T-helper 1 cell treated with Interleukin-12 subunit alpha and Interleukin-12 subunit beta and Interleukin-4 antibody, amounts not matched to agents 30 ng/mL and 1 ng/mL, for 36 hours (primary cell): ENCODE measurements at regions not wholly inside any gene's neighbourhood (a gene's known extent, or its start where the extent isn't known, plus 50 kb on each side); places are given as distances from the start of the nearest gene placed in this dataset.

Experiments
- intact Hi-C: fragments of 100-400 bp; cut with micrococcal nuclease; formaldehyde crosslinking; loops from one replicate; pipeline ENCODE4 v1.15.1; 2024

DNA sequence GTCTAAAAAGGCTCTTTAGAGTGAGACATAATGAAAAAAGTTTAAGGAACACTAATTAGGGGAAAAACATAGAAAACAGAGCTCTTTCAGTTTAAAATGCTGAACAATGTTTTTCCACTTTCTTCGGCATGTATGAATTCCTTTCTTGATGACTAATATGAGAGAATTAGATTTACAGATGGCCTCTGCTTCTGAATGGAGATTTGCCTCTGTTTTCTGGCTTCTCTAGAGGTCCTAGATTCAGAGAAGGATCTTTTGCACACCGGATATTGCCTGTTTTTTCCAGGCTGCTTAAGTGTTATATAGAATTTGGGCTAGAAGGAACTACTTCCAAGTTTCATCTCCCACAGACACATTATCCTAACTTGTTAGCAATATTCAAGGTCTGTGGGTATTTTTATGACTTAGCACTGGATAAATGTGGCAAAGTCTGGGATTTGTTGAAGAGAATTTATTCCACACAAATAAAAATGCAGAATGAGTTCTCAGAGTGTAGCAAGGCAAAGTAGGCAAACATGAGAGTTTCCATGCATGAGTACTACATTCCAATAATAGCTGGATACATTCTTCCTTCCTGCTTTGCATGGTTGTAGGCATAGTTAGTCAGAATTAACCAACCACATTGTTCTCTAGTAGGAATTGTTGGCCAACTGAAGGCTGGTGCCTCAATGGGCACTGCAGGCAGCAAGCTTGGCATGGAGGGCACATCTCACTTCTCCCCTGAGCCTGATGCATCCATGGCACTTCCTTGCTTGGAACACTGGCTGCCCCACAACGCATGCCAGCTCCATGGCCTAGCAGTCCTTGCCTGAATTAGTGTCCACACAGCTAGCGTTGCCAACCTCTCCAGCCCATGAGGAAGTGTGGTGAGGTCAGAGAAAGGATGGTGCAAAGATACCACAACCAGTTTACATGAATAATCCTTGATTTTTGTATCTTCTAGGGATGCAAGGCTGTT lies 224.2 kb downstream of the CLIC5 start:
- intact Hi-C loops: no loop called here

DNA sequence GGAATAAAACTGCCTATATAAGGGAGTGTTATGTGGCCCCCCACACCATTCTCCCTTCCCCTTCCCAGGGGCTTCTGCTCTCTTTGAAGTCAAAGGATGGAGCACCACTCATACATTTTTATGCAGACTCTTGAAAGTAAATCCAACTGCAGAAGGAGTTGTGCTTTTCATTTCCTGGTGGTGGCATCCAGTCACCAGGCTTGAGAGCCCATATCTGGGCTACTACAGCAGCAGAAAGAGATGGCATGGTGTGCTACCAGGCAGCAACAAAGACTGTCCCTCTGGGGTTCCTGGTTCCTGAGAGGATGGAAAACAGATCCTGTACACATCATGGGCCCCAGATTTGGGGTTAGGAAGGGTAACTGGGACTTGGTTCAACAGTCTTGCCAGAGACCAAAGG lies 226.4 kb downstream of the CLIC5 start:
- intact Hi-C loops: no loop called here

DNA sequence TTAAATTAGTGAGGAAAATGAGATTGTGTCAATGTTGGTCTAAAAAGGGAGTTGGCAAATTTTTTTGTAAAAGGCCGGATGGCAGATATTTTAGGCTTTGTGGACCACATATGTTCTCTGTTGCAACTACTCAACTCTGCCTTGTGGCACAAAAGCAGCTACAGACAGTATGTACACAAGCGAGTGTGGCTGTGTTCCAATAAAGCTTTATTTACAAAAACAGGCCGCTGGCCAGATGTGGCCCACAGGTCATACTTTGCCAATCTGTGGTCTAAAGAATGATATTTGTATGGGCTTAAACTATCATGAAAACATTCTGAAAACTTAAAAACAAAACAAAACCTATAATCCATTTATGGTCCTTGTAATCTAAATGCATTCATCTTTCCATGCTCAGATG lies 228.3 kb downstream of the CLIC5 start:
- intact Hi-C loops: no loop called here

DNA sequence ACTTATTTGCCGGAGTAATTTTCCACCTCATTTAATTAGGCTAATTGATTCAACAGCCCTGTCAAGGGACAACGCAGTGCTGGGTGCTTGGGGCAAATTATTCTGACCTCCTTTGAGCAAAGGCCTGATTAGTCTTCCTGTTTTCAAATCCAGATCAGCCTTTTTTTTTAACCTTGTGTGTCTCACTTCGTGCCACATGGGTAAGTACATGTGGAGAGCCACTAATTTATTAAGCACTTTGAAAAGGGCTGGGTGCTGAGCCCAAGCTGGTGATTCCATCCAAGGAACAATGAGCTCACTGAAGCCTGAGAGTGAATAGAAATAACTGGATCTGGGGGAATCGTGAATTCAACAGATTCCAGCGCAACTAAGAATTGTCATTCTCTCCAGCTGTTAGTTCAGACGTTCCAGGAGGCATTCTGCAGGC lies 229.3 kb downstream of the CLIC5 start:
- intact Hi-C loops: no loop called here

DNA sequence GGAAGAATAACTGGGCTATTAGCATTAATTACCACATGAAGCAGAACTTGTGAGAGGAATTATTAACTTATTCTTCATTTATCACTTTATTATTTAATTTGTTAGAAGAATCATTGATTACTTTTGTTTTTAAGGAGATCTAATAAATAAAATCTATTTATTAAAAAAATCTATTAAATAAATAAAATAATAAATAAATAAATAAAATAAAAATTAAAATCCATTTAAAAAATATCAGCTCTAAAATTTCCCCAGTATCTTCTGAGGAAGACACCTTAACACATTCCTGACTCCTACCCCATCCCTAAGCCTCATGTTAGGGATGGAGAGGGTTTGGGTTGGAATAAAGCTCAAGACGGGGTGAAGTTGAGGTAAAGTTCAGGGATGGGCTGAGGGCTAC lies 231.4 kb downstream of the CLIC5 start:
- intact Hi-C loops: no loop called here

DNA sequence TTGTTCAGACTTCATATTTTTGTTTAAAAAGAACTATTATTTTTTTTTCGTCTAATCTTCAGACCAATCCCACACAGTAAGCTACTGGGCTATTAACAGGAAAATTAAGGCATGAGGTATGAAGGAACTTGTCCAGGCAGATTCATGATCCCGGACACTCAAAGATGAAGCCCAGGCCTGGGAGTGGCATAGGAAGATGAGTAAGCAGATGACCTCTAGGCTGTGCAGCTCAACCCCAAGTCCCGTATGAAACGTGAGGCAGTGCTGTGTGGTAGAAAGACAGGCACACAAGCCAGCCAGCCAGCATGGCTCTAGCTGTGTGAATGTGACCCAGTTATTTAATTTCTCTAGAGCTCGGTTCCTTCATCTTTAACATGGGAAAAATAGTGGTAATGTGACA lies 231.9 kb downstream of the CLIC5 start:
- intact Hi-C loops: no loop called here

DNA sequence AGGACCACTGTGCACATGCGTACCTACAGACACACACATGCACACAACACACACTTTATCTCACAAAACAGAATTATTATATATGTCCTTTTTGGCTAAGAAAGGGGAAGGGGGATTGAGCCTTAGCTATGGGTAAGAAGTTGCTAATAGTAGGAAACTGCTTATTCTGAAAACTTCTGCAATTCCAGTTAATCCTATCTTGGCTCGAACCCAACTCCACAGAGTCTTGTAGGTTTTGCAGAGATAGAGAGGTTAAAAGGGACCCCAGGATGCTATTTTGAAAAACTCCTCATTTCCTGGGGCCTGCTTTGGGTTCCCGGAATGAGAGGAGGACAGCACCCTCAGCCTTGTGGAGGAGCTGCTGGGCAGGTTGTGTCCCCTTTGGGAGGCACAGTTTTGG lies 233.8 kb downstream of the CLIC5 start:
- intact Hi-C loops: no loop called here

DNA sequence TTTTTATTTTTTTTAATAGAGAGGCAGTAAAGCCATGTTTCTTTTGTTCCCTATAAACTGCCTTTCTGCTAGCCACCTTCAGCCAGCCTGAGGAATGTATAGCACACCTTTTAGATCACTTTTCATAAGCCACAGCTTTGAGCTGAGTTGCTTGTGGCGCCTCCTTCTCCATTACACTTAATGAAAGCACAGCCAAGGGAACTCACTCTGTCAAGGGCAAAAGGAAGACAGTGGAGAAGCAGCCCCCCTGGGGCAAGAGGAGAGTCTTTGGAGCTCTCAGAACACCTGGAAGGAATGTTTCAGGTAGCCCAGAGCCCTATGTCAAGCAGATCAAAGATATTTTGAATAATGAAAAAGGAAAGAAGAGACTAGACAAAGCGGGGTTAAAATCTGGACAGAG lies 235.1 kb downstream of the CLIC5 start:
- intact Hi-C loops: no loop called here

DNA sequence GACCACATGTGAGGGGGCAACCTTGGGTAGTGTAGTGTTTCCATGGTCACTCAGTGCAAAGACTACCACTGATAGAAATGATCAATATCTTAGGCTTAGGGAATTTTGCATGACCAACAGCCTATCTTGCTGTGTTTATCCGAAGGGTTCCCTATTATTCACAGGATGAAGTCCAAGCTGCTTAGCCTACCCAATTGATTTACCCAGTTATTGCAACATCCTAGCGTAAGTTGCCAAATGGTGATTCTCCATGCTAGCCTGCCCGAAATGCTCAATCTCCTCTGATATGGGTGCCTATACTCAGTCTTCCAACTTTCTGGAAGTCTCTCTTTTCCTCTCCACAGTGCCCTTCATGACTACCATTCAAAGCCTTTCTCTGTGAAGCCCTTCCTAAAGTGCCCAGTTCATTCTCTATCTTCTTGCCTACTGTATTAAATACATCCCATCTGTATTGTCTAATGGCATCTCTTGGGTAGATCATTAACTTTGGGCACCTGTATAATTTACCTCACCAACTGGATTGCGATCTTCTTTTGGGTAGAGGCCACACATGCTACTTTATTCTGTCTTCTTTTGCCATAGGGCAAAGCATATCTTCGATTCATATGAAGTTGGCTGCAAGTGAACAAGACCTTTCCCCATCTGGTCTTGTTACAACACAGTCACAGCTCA lies 240.5 kb downstream of the CLIC5 start:
- intact Hi-C loops: no loop called here

DNA sequence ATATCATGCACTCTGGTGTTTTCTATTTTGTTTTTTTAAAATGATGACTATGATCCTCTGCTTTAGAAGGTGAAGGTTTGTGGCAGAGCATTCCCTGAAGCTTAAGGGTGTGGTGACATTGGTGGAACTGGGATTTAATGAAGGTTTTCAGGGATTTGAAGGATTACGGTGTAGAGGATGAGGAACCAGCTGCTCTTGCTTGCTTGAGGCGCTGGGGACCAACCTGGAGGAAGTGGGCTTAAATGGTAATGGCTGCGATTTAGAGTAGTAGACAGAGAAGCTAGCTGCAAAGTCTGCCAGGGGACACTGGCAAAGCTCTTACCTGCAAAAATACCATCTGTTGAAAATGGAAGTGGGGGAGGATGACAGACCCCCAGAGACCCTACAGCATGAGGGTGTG lies 241.8 kb downstream of the CLIC5 start:
- intact Hi-C loops: no loop called here

DNA sequence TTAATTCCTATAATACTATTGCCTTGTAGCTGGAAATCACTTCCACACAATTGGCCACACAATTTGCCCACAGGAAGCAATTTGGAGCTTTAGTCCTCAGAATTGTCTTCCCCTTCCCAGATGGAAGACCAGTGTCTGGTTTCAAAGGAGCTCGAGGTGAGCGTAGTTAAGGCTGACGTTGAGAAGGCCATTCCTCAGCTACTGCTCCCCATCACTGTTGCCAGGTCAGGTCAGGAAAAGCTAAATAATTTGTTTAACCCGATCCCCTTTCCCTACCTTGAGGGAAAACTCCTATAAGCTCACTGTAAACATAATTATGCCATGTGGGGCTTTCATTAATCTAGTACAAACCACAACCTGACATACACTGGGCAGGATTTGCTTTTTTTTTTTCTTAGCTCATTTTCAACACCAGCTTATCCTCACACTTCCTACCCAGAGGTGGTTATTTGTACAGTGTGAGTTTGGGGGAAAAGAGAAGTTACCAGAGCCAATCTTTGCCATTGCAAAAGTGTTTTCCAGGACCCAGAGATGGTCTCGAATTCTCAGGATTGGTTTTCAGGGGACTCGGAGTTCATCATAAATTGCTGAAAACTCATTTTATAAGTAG lies 242.7 kb downstream of the CLIC5 start:
- intact Hi-C loops: no loop called here

DNA sequence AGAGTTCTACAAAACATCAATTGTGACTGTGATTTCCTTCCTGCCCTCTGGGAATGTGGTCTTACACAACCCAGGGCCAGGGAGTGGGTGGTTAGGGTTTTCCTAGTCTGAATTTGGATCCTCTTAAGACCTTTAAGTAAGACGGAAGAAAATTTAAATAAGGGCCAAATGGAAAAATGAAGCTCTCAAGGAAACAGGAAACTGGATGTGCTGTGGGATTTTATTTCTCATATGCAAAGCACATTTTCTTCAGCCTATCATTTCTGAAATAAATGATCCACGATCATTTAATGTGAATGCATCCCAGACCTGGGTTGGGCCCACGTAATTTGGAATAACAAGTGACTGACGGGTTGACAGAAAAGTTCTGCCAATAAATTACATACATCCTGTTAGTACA lies 243.6 kb downstream of the CLIC5 start:
- intact Hi-C loops: no loop called here

DNA sequence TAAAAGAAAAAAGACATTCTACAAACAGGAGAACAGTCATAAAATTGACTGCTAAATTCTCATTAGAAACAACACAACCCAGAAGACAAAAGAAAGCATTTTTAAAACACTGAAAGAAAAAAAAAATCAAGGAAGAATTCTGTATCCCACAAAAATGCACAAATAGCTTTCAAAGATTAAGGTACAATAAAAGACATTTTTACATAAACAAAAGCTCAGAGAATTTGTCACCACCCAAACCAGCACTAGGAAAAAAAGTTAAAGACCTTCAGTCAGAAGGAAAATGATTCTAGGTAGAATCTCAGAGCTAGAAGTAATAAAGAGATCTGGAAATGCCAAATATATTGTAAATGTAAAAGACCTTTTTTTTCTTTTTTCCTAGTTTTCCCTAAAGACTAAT lies 252.4 kb downstream of the CLIC5 start:
- intact Hi-C loops: no loop called here

DNA sequence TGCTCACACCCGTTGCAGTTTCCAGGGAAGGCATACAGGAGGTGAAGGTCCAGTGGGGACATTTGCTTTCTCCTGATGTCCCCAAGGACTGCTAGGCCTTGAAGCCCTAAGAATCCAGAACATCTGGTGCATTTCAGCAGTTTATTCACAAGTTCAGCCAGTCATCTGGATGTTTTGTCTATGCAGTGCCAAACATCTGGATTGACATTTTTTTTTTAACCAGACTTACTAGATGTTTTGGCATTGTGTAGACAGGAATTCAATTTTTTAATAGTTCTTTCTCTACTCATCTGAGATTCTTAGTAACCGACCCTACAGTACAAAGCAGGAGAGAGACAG lies 256.2 kb downstream of the CLIC5 start:
- intact Hi-C loops: no loop called here

DNA sequence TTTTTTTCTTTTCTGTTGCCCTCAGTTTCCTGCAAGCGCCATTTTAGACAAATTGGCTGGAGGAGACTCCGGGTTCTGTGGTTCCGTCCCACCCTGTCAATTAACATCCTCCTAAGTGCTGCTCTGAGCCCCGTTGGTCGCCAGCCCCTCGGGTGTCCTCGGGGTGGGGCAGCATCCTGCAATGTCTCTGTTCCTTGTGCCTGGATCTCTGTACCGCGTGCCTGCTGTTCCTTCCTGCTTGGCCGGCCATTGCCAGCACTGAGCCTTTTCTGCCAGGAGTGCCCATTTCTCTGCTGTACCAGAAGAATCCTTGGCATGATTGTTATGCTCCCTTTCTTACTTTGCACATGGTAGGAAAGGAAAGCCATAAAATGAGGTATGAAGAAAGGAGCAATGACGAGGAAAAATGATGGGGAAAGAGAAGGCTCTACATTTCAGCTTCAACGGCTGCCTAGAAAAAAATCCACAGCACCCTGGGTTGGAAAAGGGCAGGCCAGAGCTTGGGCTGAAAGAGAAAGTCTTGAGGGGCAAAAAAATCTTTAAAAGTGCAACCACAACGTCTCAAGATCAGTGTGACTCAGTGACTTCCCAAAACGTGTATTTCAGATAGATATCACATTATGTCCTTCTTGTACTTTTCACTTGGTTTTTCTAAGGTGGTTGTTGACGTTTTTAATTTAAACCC lies 256.7 kb downstream of the CLIC5 start:
- intact Hi-C loops: no loop called here

DNA sequence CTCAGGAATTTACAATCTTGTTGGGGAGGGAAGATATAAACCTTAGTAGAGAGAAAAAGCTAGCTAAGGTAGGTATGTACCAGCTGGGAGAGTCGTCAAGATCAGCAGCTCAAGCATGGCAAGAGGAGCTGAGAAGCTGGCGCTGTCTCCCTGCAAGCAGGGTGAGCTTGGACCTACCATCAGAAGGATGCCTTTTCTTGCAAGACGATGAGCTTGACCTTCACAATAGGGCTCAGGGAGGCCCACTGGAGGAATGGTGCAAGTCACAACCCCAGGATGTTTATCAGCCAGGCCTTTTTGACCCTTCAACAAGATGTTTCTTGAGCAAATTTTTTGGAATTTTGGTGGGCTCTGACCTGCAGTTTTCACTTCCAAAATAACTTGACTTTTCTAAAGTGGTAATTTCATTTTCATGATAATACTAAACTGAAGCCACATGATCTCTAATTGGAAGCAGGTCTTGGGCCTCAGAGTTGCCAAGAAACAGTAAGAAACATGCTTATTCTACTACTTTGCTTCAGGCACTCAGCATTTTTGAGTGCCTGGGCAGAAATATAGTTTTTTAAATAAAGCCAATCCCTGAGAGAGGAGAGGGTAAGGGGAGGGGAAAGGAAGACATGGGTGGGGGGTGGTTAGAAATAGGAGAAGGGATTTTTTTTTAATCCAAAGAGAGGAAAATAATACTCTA lies 258.1 kb downstream of the CLIC5 start:
- intact Hi-C loops: no loop called here

DNA sequence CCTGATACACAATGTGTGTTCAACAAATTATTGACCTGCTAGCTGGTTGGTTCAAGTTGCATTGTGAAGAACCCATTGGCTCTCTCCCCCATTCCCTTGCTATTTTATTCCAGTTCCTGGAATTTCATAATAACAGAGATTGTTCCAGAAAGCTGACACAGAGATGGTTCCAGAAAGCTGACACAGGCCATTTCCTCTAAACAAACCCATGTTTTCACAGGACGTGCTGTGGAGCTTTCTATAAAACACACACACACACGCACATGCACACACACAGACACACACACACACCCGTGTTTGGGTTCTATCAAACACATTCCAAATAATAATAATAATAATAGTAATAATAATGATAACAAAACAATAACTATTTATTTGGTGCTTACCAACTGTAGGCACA lies 259.1 kb downstream of the CLIC5 start:
- intact Hi-C loops: no loop called here

DNA sequence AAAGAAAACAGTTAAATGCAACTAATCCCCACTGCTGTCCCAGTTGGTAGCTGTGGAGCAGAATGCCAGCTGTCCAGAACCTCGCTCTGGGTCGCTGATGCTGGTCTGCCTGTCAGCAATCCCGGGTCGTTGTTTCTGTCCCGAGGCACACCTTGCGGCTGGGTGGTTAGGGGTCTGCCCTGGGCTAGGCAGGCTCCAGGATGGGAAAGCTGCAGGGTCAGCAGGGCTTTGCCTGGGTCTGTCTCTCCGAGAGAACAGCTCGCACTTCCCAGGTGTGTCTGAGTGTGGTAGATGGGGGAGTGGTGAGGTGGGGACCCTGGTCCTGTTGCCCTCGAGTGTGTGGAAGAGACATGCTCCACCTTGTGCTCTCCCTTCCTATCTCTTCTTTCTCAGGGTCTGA lies 261.2 kb downstream of the CLIC5 start:
- intact Hi-C loops: no loop called here

DNA sequence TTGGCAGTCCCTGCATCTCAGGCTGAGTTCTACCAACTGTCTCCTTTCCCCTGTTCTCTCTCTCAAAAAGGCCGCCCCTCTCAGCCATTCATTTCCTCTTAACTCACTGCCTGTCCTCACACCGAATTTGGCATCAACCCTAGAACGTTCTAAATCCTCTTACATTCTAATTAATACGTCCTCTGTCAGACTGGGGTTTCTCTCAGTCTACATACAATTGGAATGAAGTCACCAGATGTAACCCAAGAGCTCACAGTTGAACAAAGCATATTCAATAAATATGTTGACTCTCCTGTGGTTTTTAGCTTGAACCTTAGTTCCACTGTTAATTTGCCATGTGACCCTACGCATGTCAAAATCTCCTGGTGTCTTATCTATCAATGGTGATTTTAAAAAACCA lies 269.6 kb downstream of the CLIC5 start:
- intact Hi-C loops: no loop called here

DNA sequence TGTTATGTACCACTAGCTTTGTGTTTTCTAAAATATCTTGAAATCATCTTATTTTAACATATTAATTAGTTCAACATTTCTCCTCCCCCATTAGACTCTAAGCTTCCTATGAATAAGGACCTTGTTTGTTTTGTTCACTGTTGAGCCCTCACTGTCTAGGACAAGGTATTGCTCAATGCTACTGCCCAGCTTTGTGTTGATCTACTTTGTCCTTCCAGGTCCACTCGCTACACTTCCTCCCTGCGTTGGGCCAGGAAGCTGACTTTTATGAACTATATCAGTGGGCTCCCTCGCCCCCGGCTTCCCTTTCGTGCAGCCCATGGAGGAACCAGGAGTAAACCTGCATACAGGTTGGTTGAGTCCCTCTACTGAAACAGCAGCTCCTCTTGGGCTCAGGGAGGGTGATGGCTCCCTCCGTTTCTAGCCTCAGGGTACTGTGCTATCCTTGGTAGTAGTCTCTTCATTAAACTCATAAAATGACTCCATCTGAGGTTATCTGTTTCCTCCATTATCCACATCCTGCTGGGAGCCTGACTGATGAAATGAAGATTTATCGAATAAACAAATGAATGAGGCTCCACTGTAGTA lies 272.5 kb downstream of the CLIC5 start:
- intact Hi-C loops: no loop called here

DNA sequence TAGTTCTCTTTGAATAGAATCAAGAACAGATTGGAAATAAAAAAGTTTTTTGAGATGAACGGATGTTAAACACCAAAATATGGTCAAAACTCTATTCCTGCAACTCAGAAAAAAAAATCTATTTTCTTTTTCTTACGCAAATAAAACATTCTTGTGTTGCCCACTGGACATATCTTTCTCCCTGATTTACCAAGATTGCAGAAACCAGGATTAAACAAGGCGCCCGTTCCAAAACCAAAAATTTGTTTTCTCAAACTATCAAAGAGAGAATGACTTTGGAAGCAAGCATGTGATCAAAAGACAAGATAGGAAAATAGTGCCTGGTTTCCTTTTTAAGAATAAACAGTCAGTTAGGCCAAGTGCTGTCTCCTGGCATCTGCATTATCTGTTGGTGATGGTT lies 273.1 kb downstream of the CLIC5 start:
- intact Hi-C loops: no loop called here
